Endodermal cell (in vitro differentiated cells): ENCODE measurements at regions not wholly inside any gene's neighbourhood (a gene's known extent, or its start where the extent isn't known, plus 50 kb on each side); places are given as distances from the start of the nearest gene placed in this dataset.

Experiments used
- DNase-seq: peaks from one replicate; pipeline ENCODE4 v3.0.0-alpha.2; 2017
- H3K27ac ChIP-seq: 2 replicates; pipeline ENCODE4 v1.5.1; 2013; ENCODE audit warnings: mild to moderate bottlenecking, low read depth, low read length, moderate library complexity
- H3K27me3 ChIP-seq: 2 replicates; pipeline ENCODE4 v1.6.1; 2013; ENCODE audit warnings: mild to moderate bottlenecking, low read length, moderate library complexity; ENCODE audit not compliant: insufficient read depth, control insufficient read depth, poor library complexity, severe bottlenecking
- H3K36me3 ChIP-seq: 2 replicates; pipeline ENCODE4 v1.7.0; 2013; ENCODE audit warnings: mild to moderate bottlenecking, low read length, moderate library complexity; ENCODE audit not compliant: control insufficient read depth, insufficient read depth
- H3K4me1 ChIP-seq: one replicate; pipeline ENCODE4 v1.7.0; 2013; ENCODE audit warnings: low read length; ENCODE audit not compliant: control insufficient read depth, insufficient read depth
- H3K4me3 ChIP-seq: 2 replicates; pipeline ENCODE4 v1.5.1; 2013; ENCODE audit warnings: mild to moderate bottlenecking, low read length, moderate library complexity
- H3K9ac ChIP-seq: 2 replicates; pipeline ENCODE4 v1.6.1; 2013; ENCODE audit warnings: mild to moderate bottlenecking, low read length, moderate library complexity; ENCODE audit not compliant: poor library complexity, severe bottlenecking; ENCODE audit errors: extremely low read depth
- H3K9me3 ChIP-seq: 2 replicates; pipeline ENCODE4 v1.6.1; 2013; ENCODE audit warnings: mild to moderate bottlenecking, low read length, moderate library complexity; ENCODE audit not compliant: control insufficient read depth
- H3K27ac Mint-ChIP-seq: 2 replicates; pipeline ENCODE4 v1.8.0; 2020; ENCODE audit warnings: mixed read lengths
- H3K27me3 Mint-ChIP-seq: 2 replicates; pipeline ENCODE4 v1.8.0; 2021; ENCODE audit warnings: mild to moderate bottlenecking, mixed read lengths; ENCODE audit not compliant: insufficient read depth
- H3K36me3 Mint-ChIP-seq: 2 replicates; pipeline ENCODE4 v1.8.0; 2020; ENCODE audit warnings: low read depth, mixed read lengths
- H3K4me1 Mint-ChIP-seq: 2 replicates; pipeline ENCODE4 v1.8.0; 2020; ENCODE audit warnings: mixed read lengths
- H3K4me3 Mint-ChIP-seq: 2 replicates; pipeline ENCODE4 v1.8.0; 2020; ENCODE audit warnings: mild to moderate bottlenecking, moderate library complexity, mixed read lengths
- H3K9me3 Mint-ChIP-seq: 2 replicates; pipeline ENCODE4 v1.8.0; 2020; ENCODE audit warnings: mild to moderate bottlenecking, mixed read lengths
- CTCF ChIP-seq: fragments of 200-600 bp; sonication (generic); conservative IDR thresholded peaks from 2 replicates; pipeline ENCODE4 v1.5.0; 2021; ENCODE audit warnings: antibody characterized with exemption, mild to moderate bottlenecking
- WGBS, 2 experiments: methylation state at CpG; one replicate each; pipeline versions ENCODE4 v1.1.5 to v1.1.7; 2013; ENCODE audit warnings: missing lambda C conversion rate in 2 of 2, mixed read lengths in 1 of 2; ENCODE audit not compliant: insufficient coverage in 1 of 2, insufficient read length in 1 of 2; 5-methylcytosine and 5-hydroxymethylcytosine counted together

GRCh38 chr2:16185801-16186272 is 245.5 kb downstream of the MYCN start:
- TF ChIP-seq CTCF, result no peak
- no peak for DNase-seq
- H3K36me3 ChIP-seq, result no peaks in the 10 kb centered on the region
- H3K9ac ChIP-seq, result no peak overlapping the region
- Mint-ChIP-seq H3K36me3 (no peaks in the 10 kb centered on the region), H3K4me3 (no peak overlapping the region), H3K9me3 (no peaks in the 10 kb centered on the region), H3K4me1 (peaks cover 21% of the 10 kb centered on the region), H3K27me3 (no peaks in the 10 kb centered on the region), H3K27ac (no peak overlapping the region)
- 79 to 89% methylated on average over 4 to 11 of the region's 11 CpGs for WGBS, 2 experiments
- H3K4me3 ChIP-seq, result no peak overlapping the region
- no peaks in the 10 kb centered on the region for H3K9me3 ChIP-seq
- peaks cover 6% of the 10 kb centered on the region for H3K4me1 ChIP-seq
- peak overlapping the region; percentile 78 for H3K27ac ChIP-seq
- H3K27me3 ChIP-seq, result no peaks in the 10 kb centered on the region

GRCh38 chr2:16184945-16185660 is 244.8 kb downstream of the MYCN start:
- Mint-ChIP-seq H3K36me3 (no peaks in the 10 kb centered on the region), H3K27ac (peak overlapping the region; percentile 26), H3K4me1 (peaks cover 28% of the 10 kb centered on the region), H3K27me3 (no peaks in the 10 kb centered on the region), H3K9me3 (no peaks in the 10 kb centered on the region), H3K4me3 (no peak overlapping the region)
- peak overlapping the region; percentile 78 for H3K27ac ChIP-seq
- H3K9ac ChIP-seq, result no peak overlapping the region
- 29 to 68% methylated on average over 5 to 9 of the region's 9 CpGs for WGBS, 2 experiments
- peak; percentile 81 for DNase-seq
- no peak overlapping the region for H3K4me3 ChIP-seq
- no peaks in the 10 kb centered on the region for H3K9me3 ChIP-seq
- no peaks in the 10 kb centered on the region for H3K27me3 ChIP-seq
- peaks cover 11% of the 10 kb centered on the region for H3K4me1 ChIP-seq
- no peak for TF ChIP-seq CTCF
- H3K36me3 ChIP-seq, result no peaks in the 10 kb centered on the region

GRCh38 chr2:16184341-16184890 is 244.1 kb downstream of the MYCN start:
- no peak for TF ChIP-seq CTCF
- WGBS, 2 experiments, result 33% methylated on average over 3 of the region's 4 CpGs; no CpG with 5 or more reads in 1 of the 2 experiments
- H3K36me3 Mint-ChIP-seq, result no peaks in the 10 kb centered on the region
- H3K4me1 ChIP-seq, result peaks cover 14% of the 10 kb centered on the region
- no peaks in the 10 kb centered on the region for H3K9me3 Mint-ChIP-seq
- H3K9ac ChIP-seq, result no peak overlapping the region
- DNase-seq, result no peak
- H3K4me3 ChIP-seq, result no peak overlapping the region
- no peaks in the 10 kb centered on the region for H3K36me3 ChIP-seq
- no peaks in the 10 kb centered on the region for H3K27me3 Mint-ChIP-seq
- no peak overlapping the region for H3K4me3 Mint-ChIP-seq
- no peak overlapping the region for H3K27ac Mint-ChIP-seq
- H3K27ac ChIP-seq, result no peak overlapping the region
- peaks cover 35% of the 10 kb centered on the region for H3K4me1 Mint-ChIP-seq
- no peaks in the 10 kb centered on the region for H3K9me3 ChIP-seq
- no peaks in the 10 kb centered on the region for H3K27me3 ChIP-seq
